ENCODE measurements at regions not wholly inside any gene's neighbourhood (a gene's known extent, or its start where the extent isn't known, plus 50 kb on each side); places are given as distances from the start of the nearest gene placed in this dataset.
"Not testable (repeated sequence)": the region's sequence is repeated elsewhere in the genome, so short reads cannot be mapped to it uniquely, and the experiment has no call there.

DNA sequence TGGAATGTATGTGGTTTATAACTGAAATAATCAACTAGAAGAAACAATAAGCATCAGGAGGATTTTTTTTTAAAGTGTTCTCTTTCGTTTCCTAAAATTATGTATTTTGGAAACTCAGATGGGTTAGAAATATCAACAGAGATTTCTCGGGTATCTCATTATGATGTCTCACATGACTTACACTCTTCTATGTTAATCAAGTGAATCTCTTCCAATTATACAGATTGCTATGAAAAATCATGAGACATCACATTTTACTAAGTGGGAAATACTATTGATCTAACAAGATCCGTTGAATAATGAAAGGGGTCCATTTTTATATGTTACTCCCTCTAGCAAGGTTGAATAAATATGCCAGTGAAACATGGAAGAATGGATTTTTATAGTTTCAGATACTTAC is 54.7 kb upstream of the NRIP1 start:
- no peak for DNase-seq

DNA sequence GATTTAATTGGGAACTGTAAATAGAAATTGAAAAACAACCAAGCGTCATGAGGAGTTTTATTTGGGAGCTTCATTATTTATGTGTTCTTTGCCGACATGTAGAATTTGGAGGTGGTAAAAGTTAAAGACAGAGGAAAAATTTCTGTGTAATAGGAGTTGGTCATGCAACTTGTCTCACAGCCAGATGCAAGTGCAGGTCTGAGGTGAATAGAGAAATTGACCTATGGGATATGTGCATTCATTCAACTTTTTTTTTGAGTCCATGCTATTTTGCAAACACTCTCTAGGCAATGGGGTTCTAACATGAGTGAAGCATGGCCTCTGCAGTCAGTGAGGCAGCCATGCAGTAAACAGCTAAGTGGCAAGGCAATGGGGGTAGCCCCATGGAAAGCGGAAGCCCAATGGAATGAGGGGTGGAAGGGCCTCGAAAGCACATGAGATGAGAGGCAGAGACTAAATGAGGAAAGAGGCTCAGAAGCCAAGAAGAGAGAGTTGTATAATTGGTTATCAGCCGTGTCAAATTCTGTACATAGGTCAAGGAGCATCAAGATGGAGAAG is 56.4 kb upstream of the NRIP1 start:
- DNase-seq: no peak

DNA sequence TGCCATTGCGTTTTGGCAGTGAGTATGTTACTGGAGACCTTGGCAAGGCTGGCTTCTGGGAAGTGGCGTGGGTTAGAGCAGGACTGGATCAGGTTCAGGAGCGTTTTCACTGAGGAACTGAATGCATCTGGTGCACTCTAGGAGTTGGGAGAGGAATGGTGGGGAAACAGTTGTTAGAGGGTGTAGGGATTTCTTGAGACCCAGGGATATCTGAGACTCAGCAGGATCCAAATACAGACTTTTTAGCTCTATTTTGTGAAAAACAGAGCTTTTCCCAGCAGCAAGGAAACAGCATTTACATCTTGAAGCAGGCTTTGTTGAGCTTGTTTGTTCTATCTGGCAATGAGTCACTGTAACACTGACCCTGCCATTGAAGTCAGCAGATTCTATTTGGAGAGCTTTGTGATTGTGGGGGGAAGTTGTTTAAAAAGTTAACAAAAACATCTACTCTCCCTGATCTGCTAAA is 56.9 kb upstream of the NRIP1 start:
- DNase-seq: no peak

DNA sequence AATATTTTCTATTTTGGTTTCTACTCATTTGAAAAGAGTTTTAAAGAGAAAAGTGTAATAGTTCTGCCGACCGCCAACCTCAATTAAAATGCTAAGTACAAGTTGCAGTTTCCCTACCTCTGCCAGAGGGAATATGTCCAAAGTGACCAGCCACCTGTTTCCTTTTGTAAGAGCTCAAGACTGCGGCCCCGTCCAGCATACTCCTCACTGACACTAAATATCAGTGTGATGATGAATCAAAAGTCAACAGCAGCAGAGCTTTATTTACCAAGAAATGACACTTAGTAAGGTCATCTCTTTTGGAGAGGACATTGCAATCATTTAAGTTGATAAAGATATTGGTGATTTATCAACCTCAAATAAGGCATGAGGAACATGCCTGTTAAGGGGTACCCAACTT is 57.4 kb upstream of the NRIP1 start:
- DNase-seq: no peak

DNA sequence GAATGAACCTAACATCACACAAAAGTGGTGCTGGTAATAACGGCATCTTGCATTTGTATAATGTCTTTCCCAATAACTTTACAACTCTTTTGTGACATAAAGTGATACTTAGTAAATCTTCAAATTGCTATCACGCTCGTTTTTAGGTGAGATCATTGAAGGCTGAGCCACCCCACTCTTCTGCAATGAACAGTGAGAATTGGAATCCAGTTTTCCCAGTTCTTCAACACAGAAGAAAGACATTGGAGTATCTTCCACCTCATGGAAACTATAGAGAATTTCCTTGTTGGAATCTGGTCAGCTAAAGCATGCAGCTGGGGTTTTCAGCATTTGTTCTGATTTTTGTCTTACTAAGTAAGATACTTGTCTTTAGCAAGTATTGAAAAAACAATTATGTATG is 59.9 kb upstream of the NRIP1 start:
- no peak for DNase-seq

DNA sequence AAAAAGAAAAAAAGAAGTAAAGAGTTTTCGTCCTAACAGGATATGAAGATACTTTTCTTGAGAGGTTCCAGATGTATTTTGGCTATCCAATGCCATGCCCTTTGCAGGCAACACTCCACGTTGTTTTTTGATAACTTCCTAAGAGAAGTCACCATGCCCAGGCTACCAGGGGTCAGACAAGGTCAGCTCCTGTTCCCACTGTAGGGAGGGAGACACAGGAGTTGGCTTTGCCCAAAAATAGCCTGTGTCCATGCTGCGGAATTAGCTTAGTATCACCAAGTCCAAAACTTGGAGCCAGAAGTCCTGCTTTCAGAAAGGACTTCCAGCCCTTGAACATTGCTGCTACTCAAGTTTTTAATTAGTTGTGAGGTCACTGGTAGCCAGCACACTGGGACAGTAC is 62.1 kb upstream of the NRIP1 start:
- DNase-seq: no peak

GRCh38 chr21:15127437-15127836 is 62.6 kb upstream of the NRIP1 start:
- DNase-seq: no peak

DNA sequence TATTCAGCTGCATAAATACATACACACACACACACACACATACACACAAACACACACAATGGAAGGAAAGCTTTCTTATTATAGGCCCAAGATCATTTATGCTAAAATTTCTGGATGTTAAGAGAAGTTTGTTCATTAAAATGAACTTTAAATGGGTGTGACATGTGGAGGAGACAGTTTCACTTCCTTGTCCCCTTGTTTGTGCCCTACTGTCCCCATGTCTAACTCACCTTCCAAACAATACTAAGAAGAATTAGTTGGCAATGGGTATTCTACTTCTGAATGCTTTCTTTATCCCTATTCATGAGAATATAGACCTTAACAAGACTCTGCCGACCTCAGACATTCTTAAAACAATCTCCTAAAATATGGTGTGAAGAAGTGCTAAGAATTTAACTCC is 63.5 kb upstream of the NRIP1 start:
- no peak for DNase-seq

DNA sequence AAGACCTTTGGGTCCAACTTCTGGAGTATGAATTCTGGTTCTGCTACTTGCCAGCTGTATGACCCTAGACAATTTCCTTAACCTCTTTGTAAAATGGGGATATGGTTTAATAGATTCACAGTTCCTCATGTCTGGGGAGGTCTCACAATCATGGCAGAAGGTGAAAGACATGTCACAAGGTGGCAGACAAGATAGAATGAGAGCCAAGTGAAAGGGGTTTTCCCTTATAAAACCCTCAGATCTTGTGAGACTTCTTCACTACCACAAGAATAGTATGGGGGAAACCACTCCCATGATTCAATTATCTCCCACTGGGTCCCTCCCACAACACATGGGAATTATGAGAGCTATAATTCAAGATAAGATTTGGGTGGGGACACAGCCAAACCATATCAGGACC is 63.9 kb upstream of the NRIP1 start:
- DNase-seq: not testable (repeated sequence)

GRCh38 chr21:15130326-15130725 is 65.5 kb upstream of the NRIP1 start:
- DNase-seq: no peak

DNA sequence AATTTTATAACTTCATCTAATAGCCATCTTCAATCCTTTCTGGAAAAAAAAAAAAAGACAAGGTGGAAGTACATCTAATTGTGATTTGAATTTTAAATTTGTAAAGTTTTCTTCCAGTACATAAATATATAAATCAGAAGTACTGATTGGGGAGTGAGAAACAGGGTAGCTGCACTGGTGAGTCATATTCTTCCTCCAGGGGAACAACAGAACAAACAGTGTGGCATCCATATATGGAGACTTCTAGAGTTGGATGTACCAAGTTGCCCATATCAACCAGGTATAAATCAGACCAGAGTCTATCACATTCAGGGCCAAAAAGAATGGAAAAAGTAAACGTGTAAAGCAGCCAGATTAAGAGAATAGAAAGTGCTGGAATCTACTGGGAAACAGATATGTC is 66.0 kb upstream of the NRIP1 start:
- no peak for DNase-seq

GRCh38 chr21:15132781-15133180 is 68.0 kb upstream of the NRIP1 start:
- DNase-seq: no peak

GRCh38 chr21:15134701-15135470 is 70.1 kb upstream of the NRIP1 start:
- no peak for DNase-seq

- no peak for DNase-seq
Observed at GRCh38 chr21:15135867-15136629, 71.2 kb upstream of the NRIP1 start.

DNA sequence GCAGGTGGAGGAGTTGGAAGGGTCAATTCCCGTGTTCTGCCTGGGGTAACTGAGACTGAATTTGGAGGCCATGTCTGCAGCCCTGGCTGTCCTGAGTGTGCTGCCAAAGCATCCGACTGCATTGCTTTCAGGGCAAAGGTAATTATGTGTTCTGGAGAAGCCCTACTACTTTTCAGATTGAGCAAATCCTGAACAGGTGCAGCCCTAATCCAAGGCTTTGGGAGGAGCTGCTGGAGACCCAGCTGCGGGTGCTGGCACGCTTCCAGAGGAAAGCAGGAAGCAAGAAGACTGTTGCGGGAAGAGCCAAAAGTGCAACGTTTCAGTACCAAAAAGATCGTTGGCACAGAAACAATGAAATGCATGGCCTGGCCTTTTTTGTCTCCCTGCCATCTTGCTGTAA is 73.7 kb upstream of the NRIP1 start:
- DNase-seq: no peak

DNA sequence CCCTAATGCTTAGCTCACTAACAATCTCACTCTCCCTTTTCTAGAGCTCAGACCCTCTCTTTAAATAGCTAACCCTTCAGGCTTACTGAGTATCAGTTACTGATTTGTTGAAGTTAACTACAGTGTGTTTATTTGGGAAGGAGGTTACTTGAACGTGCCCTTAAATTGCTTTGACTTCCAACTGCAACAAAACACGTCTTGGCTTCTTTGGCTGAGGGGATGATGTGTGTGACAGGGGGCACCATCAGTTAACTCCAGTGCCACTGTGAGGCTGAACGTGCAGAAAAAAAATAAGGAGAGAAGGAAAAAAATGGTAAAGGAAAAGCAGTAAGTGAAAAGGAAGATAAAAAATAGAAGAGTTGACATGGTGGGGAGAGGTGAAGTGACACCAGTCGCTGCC is 75.1 kb upstream of the NRIP1 start:
- no peak for DNase-seq

GRCh38 chr21:15140321-15141019 is 75.7 kb upstream of the NRIP1 start:
- DNase-seq: no peak

DNA sequence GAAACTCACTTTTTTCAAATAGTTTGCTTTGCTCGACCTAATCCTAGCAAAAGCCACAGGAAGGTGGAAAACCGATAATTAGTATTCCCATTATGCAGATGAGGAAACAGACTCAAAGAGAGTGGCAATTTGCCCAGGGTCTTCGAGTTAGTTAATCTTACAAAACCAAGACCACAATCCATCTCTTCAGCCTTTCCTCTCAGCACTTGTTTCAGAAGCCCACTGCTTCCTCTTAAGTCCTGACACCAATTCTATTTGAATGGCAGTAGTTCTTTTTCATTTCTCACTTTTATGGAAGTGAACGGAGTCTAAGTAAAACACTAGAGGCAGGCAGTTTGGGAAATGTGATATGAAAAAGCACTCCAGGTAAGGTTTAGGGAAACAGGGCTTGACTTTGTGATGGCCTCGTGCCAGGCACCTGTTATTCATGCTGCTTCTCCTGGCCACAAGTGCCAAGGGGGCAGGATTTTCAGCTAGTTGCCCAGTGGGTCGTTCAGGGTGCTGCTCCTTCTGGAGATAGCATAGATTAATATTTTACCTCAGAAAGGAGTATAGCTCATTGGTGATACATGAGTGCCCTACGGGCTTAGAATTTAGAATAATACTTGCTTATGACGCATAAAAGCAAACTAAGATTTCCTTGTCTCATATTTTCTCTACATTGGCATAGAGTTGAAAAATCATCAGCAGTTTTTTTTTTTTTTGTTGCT is 76.6 kb upstream of the NRIP1 start:
- no peak for DNase-seq

GRCh38 chr21:15144026-15144425 is 79.2 kb upstream of the NRIP1 start:
- no peak for DNase-seq

DNA sequence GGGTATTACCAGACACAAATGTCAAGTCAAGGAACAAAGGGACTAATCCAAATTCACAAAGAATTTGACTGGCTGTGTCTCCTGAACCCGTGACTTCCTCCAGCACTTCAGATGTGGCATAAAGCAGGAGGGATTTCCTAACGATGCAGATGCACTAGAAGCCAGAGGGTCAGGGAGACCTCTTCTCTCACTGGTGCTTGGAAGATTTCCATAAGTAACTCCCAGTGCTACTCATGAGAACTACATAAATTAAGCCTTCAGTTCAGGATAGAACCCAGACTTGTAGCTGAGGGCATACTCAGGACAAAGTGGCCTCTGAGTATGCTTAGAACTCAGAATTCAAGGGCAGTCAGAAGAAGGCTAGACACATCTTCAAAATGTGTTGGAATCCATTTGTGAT is 83.6 kb upstream of the NRIP1 start:
- no peak for DNase-seq

DNA sequence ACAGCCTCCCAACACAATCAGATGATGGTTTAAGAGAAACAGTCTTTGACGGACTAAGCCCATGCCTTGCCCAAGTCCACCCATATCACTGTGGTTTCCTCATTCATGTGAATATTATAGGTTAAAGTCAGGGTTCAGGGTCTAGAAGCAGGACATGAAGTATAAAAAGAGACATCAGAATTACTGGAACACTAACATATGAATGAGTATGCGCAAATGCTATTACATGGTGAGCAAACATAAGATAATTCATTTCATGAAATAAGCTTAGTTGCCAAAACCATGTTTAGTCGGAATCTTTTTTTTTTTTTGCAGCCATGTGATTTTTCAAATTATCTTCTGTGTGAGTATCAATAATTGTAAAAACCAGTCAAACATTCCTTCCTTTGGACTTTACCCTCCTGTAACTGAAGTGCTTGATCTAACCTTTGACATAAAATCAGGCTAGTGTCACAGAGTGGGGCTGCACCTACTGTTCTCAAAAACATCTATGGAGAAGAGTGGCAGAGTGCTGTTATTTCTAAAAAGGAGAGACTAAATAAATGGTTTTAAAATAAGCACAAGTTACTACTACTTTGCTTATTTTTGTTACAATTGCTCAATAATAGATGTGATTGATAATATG is 84.9 kb upstream of the NRIP1 start:
- no peak for DNase-seq

DNA sequence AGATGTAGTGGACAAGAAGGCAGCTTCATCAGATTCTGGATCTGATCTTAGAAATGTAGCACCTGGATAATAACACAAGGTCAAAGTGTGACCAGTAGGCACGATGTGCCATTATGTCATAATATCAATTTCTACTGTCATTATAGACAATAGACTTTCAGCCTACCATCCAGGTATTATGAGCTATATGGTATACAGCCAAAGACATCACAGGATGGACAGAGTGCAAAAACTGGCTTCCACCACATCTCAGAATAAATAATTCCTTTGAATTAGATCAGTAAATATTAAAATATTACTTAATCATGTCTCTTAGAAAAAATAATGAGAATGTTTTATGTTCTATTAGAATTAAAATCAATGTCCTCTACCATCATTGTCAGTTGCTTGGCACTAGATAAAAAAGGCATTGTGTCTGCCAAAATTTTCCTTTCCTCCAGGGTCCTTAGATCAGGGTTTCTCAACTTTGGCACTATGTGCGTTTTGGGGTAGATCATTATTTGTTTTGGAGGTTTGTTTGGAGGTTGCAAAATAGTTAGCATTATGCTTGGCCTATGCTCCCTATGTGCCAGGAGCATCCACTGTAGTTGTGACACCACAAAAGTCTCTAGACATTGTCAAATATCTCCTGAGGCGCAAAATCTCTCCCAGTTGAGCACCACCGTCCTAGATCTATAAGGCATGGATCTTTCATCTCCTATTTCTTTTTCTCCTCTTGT is 86.7 kb upstream of the NRIP1 start:
- DNase-seq: no peak

Data from T1000 (cell line).